ENCODE measurements at regions not wholly inside any gene's neighbourhood (a gene's known extent, or its start where the extent isn't known, plus 50 kb on each side); places are given as distances from the start of the nearest gene placed in this dataset.

- ChIA-PET CTCF (ENCODE audit: low intra/inter-chr PET ratio, low total read pairs) (no interaction called here), POLR2A (no interaction called here)
- H3K4me3 ChIP-seq (replicated peaks in 1 of 3; ENCODE audit: insufficient read depth in 1 of 3, low read depth in 2 of 3, low read length in 3 of 3): no peak overlapping the region
- 8% methylated on average over 3 of the region's 3 CpGs for WGBS (ENCODE audit: low lambda C conversion rate)
- DNase-seq (ENCODE audit: low spot score) (no peak), ATAC-seq (no peak), FAIRE-seq (no peak)
- in situ Hi-C loops (cut with HindIII; ENCODE audit: extremely low pct_ligation_motif_present, low pct_unique_long_range_greater_than_20kb): no loop called here
- TF ChIP-seq KLF12 (CRISPR knock-in tag; IDR thresholded peaks at IDR 0.05; ENCODE audit: borderline replicate concordance) (no peak), HMG20B (CRISPR knock-in tag; conservative IDR thresholded peaks at IDR 0.05) (no peak), CREM (IDR thresholded peaks at IDR 0.05) (no peak), CREM (CRISPR knock-in tag; IDR thresholded peaks at IDR 0.05) (no peak), KAT8 (CRISPR knock-in tag; IDR thresholded peaks at IDR 0.05) (no peak)
- TF ChIP-seq, protein P1, sequence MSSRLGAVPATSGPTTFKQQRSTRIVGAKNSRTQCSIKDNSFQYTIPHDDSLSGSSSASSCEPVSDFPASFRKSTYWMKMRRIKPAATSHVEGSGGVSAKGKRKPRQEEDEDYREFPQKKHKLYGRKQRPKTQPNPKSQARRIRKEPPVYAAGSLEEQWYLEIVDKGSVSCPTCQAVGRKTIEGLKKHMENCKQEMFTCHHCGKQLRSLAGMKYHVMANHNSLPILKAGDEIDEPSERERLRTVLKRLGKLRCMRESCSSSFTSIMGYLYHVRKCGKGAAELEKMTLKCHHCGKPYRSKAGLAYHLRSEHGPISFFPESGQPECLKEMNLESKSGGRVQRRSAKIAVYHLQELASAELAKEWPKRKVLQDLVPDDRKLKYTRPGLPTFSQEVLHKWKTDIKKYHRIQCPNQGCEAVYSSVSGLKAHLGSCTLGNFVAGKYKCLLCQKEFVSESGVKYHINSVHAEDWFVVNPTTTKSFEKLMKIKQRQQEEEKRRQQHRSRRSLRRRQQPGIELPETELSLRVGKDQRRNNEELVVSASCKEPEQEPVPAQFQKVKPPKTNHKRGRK (CRISPR knock-in tag; IDR thresholded peaks at IDR 0.05): no peak
- H3K9ac ChIP-seq (ENCODE audit: insufficient read depth, low read depth, low read length): no peak overlapping the region
- H3K27ac ChIP-seq (ENCODE audit: extremely low read length, insufficient read depth, low read length): no peak overlapping the region
- no peaks in the 10 kb centered on the region for H3K79me2 ChIP-seq (ENCODE audit: insufficient read depth, low read length)
- no peaks in the 10 kb centered on the region for H3K27me3 ChIP-seq (ENCODE audit: control insufficient read depth in 1 of 2, insufficient read depth in 2 of 2, low read length in 2 of 2)
- H3K4me2 ChIP-seq (ENCODE audit: low read depth, low read length): no peak overlapping the region
- no TSS peak for BruUV-seq (replicated peaks)
- peaks cover 5% of the 10 kb centered on the region; the same call in 1 of the 2 replicates for H3K9me3 ChIP-seq (ENCODE audit: low read length)
- H4K20me1 ChIP-seq (ENCODE audit: insufficient read depth, low read length): no peaks in the 10 kb centered on the region
- no peak overlapping the region for H2AFZ ChIP-seq (ENCODE audit: low read length)
- intact Hi-C loops (cut with micrococcal nuclease; ENCODE audit: unreplicated experiment): no loop called here
- H3K4me1 ChIP-seq (ENCODE audit: insufficient read depth, low read length): no peaks in the 10 kb centered on the region
- no peaks in the 10 kb centered on the region for H3K36me3 ChIP-seq (replicated peaks in 1 of 2; ENCODE audit: control insufficient read depth in 1 of 2, insufficient read depth in 2 of 2, low read length in 2 of 2)
Measured at GRCh38 chr6:9131201-9131600, 695.9 kb upstream of the SLC35B3 start.

DNA sequence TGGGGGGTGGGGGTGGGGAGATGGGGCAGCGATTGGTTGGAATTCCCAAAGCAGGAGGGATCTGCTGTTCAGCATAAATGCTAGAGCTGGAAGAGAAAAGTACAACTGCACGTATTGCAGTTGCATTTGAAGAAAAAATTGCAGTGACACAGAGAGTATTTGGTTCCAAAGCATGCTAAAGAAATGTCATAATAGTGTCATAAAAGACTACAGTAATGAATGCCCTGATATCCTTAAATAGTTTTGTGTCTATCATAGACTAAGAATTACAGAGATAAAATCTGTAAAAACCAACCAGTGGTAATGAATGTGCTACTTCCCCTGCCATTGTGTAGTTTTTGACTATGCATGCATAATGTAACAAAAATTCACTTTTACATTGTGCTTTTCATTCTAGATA, 693.6 kb upstream of the SLC35B3 start:
- ChIA-PET POLR2A (no interaction called here), CTCF (ENCODE audit: low intra/inter-chr PET ratio, low total read pairs) (no interaction called here)
- 1% methylated on average over 2 of the region's 2 CpGs for WGBS (ENCODE audit: low lambda C conversion rate)
- peaks cover 5% of the 10 kb centered on the region; the same call in 1 of the 2 replicates for H3K9me3 ChIP-seq (ENCODE audit: low read length)
- no peak for FAIRE-seq
- H3K4me3 ChIP-seq (replicated peaks in 1 of 3; ENCODE audit: insufficient read depth in 1 of 3, low read depth in 2 of 3, low read length in 3 of 3): no peak overlapping the region
- H3K79me2 ChIP-seq (ENCODE audit: insufficient read depth, low read length): no peaks in the 10 kb centered on the region
- H2AFZ ChIP-seq (ENCODE audit: low read length): no peak overlapping the region
- no TSS peak for BruUV-seq (replicated peaks)
- intact Hi-C loops (cut with micrococcal nuclease; ENCODE audit: unreplicated experiment): no loop called here
- H3K4me2 ChIP-seq (ENCODE audit: low read depth, low read length): no peak overlapping the region
- no peaks in the 10 kb centered on the region for H3K27me3 ChIP-seq (ENCODE audit: control insufficient read depth in 1 of 2, insufficient read depth in 2 of 2, low read length in 2 of 2)
- in situ Hi-C loops (cut with HindIII; ENCODE audit: extremely low pct_ligation_motif_present, low pct_unique_long_range_greater_than_20kb): no loop called here
- H3K36me3 ChIP-seq (replicated peaks in 1 of 2; ENCODE audit: control insufficient read depth in 1 of 2, insufficient read depth in 2 of 2, low read length in 2 of 2): no peaks in the 10 kb centered on the region
- no peak for TF ChIP-seq IKZF4 (CRISPR knock-in tag; IDR thresholded peaks at IDR 0.05; ENCODE audit: borderline replicate concordance, low read depth, not compliant biosample characterization)
- no peak for ATAC-seq
- H4K20me1 ChIP-seq (ENCODE audit: insufficient read depth, low read length): no peaks in the 10 kb centered on the region
- H3K9ac ChIP-seq (ENCODE audit: insufficient read depth, low read depth, low read length): no peak overlapping the region
- no peak overlapping the region for H3K27ac ChIP-seq (ENCODE audit: extremely low read length, insufficient read depth, low read length)
- DNase-seq (ENCODE audit: low spot score): no peak
- no peaks in the 10 kb centered on the region for H3K4me1 ChIP-seq (ENCODE audit: insufficient read depth, low read length)

Measured in HepG2 (cell line).